ENCODE measurements at regions not wholly inside any gene's neighbourhood (a gene's known extent, or its start where the extent isn't known, plus 50 kb on each side); places are given as distances from the start of the nearest gene placed in this dataset.

DNA sequence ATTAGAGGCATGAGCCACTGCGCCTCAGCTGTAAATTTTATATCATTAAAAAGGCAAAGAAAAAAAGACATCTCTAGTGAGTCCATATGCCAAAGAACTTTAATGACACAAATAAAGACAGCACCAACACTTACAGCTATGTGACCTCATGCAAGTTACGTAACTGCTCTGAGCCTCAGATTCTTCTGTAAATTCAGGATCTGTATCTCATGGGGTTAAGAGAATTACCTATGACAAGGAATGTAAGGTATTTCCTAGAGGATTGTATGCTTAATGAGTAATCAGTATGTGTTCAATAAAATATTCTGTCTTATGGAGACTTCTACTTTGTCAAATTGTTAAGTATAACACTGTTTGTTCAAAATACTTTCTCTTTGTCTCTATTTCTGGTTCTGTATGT is 274.0 kb upstream of the GLI3 start:
- TF ChIP-seq POLR2A (IDR thresholded peaks at IDR 0.05; ENCODE audit: low read depth, low read length) (no peak), POU2F2 (IDR thresholded peaks at IDR 0.05; ENCODE audit: low read depth, low read length) (no peak), POLR2AphosphoS5 (IDR thresholded peaks at IDR 0.05; ENCODE audit: low read depth, low read length) (no peak), TAF1 (IDR thresholded peaks at IDR 0.05; ENCODE audit: low read depth, low read length) (no peak), SPI1 (IDR thresholded peaks at IDR 0.05; ENCODE audit: low read depth, low read length) (no peak)
